ENCODE measurements at regions not wholly inside any gene's neighbourhood (a gene's known extent, or its start where the extent isn't known, plus 50 kb on each side); places are given as distances from the start of the nearest gene placed in this dataset.

- TF ChIP-seq ARID4A (CRISPR knock-in tag; IDR thresholded peaks at IDR 0.05; ENCODE audit: borderline replicate concordance) (peak; percentile 49; the same call in 1 of the 2 replicates), TMF1 (CRISPR knock-in tag; IDR thresholded peaks at IDR 0.05; ENCODE audit: low read depth) (no peak), ZNF687 (CRISPR knock-in tag; IDR thresholded peaks at IDR 0.05) (peak; percentile 80), ZNF292 (CRISPR knock-in tag; IDR thresholded peaks at IDR 0.05; ENCODE audit: borderline replicate concordance, low read depth) (peak; percentile 78; the same call in 1 of the 2 replicates), MIXL1 (CRISPR knock-in tag; IDR thresholded peaks at IDR 0.05) (0 out of 2 replicates have a peak, but pooled peaks have one; percentile 47), CAMTA2 (CRISPR knock-in tag; IDR thresholded peaks at IDR 0.05; ENCODE audit: borderline replicate concordance) (peak; percentile 68; the same call in 1 of the 2 replicates), ESRRA (CRISPR knock-in tag; IDR thresholded peaks at IDR 0.05; ENCODE audit: low read depth) (peak; percentile 96), KDM2A (CRISPR knock-in tag; IDR thresholded peaks at IDR 0.05; ENCODE audit: borderline replicate concordance, low read depth) (0 out of 2 replicates have a peak, but pooled peaks have one; percentile 15), ZBTB38 (CRISPR knock-in tag; IDR thresholded peaks at IDR 0.05) (peak; percentile 61; the same call in 1 of the 2 replicates), MYC (CRISPR knock-in tag; IDR thresholded peaks at IDR 0.05; ENCODE audit: borderline replicate concordance) (no peak), CHCHD3 (CRISPR knock-in tag; IDR thresholded peaks at IDR 0.05) (no peak), MAFF (IDR thresholded peaks at IDR 0.05; ENCODE audit: low read depth, low read length) (no peak), SP1 (IDR thresholded peaks at IDR 0.05) (no peak), SP1 (CRISPR knock-in tag; IDR thresholded peaks at IDR 0.05) (no peak), ZNF569 (CRISPR knock-in tag; IDR thresholded peaks at IDR 0.05; ENCODE audit: borderline replicate concordance) (no peak), NFIB (CRISPR knock-in tag; IDR thresholded peaks at IDR 0.05; ENCODE audit: borderline replicate concordance) (0 out of 2 replicates have a peak, but pooled peaks have one; percentile 87), SP4 (CRISPR knock-in tag; IDR thresholded peaks at IDR 0.05) (peak; percentile 65; the same call in 1 of the 2 replicates), CBX5 (CRISPR knock-in tag; IDR thresholded peaks at IDR 0.05; ENCODE audit: borderline replicate concordance) (peak; percentile 52; the same call in 1 of the 2 replicates), ZBTB7B (CRISPR knock-in tag; IDR thresholded peaks at IDR 0.05) (peak; percentile 37; the same call in 1 of the 2 replicates)
These were observed 433.3 kb downstream of the PREX1 start (continued) for GRCh38 chr20:48394415-48395081.
